BLaER1 (cell line): ENCODE measurements at regions not wholly inside any gene's neighbourhood (a gene's known extent, or its start where the extent isn't known, plus 50 kb on each side); places are given as distances from the start of the nearest gene placed in this dataset.

ENCODE experiments used
- H3K27ac ChIP-seq: shearing (Covaris generic); formaldehyde crosslinking; 2 replicates; pipeline ENCODE4 v1.8.1; 2022
- H3K27me3 ChIP-seq: shearing (Covaris generic); formaldehyde crosslinking; 2 replicates; pipeline ENCODE4 v1.8.1; 2022
- H3K36me3 ChIP-seq: shearing (Covaris generic); formaldehyde crosslinking; 2 replicates; pipeline ENCODE4 v1.8.1; 2022
- H3K4me1 ChIP-seq: shearing (Covaris generic); formaldehyde crosslinking; 2 replicates; pipeline ENCODE4 v1.8.1; 2022
- H3K4me2 ChIP-seq: shearing (Covaris generic); formaldehyde crosslinking; 2 replicates; pipeline ENCODE4 v1.8.1; 2022
- H3K4me3 ChIP-seq: shearing (Covaris generic); formaldehyde crosslinking; 2 replicates; pipeline ENCODE4 v1.8.1; 2022
- H3K9ac ChIP-seq: shearing (Covaris generic); formaldehyde crosslinking; 2 replicates; pipeline ENCODE4 v1.8.1; 2022
- H3K9me3 ChIP-seq: shearing (Covaris generic); formaldehyde crosslinking; 2 replicates; pipeline ENCODE4 v1.8.1; 2022
- H4K20me1 ChIP-seq: shearing (Covaris generic); formaldehyde crosslinking; 2 replicates; pipeline ENCODE4 v1.8.1; 2022
- Cebpa-rat ChIP-seq: shearing (Covaris generic); IDR thresholded peaks from 2 replicates; pipeline ENCODE4 v1.8.1; 2022

GRCh38 chr14:71473843-71474242, 458.4 kb upstream of the RGS6 start:
- Histone ChIP-seq H3K27ac (no peak overlapping the region), H4K20me1 (no peaks in the 10 kb centered on the region), H3K4me2 (no peak overlapping the region), H3K9me3 (no peaks in the 10 kb centered on the region), H3K4me3 (no peak overlapping the region), H3K4me1 (peaks cover 6% of the 10 kb centered on the region), H3K36me3 (no peaks in the 10 kb centered on the region), H3K27me3 (no peaks in the 10 kb centered on the region), H3K9ac (no peak overlapping the region)
- TF ChIP-seq Cebpa-rat: no peak

GRCh38 chr14:71474301-71475265, 457.6 kb upstream of the RGS6 start:
- H3K9me3 ChIP-seq: no peaks in the 10 kb centered on the region
- H3K27me3 ChIP-seq: no peaks in the 10 kb centered on the region
- no peak overlapping the region for H3K27ac ChIP-seq
- no peak overlapping the region for H3K9ac ChIP-seq
- H4K20me1 ChIP-seq: no peaks in the 10 kb centered on the region
- H3K4me3 ChIP-seq: no peak overlapping the region
- no peak for TF ChIP-seq Cebpa-rat
- no peaks in the 10 kb centered on the region for H3K36me3 ChIP-seq
- peaks cover 8% of the 10 kb centered on the region for H3K4me1 ChIP-seq
- no peak overlapping the region for H3K4me2 ChIP-seq

GRCh38 chr14:71475916-71476315, 456.3 kb upstream of the RGS6 start:
- Histone ChIP-seq H3K9me3 (no peaks in the 10 kb centered on the region), H3K36me3 (no peaks in the 10 kb centered on the region), H3K4me2 (no peak overlapping the region), H3K4me1 (peaks cover 8% of the 10 kb centered on the region), H4K20me1 (no peaks in the 10 kb centered on the region), H3K9ac (no peak overlapping the region), H3K4me3 (no peak overlapping the region), H3K27me3 (no peaks in the 10 kb centered on the region), H3K27ac (no peak overlapping the region)
- no peak for TF ChIP-seq Cebpa-rat

- no peak overlapping the region for H3K4me3 ChIP-seq
- no peaks in the 10 kb centered on the region for H3K36me3 ChIP-seq
- H3K27me3 ChIP-seq: no peaks in the 10 kb centered on the region
- no peak overlapping the region for H3K27ac ChIP-seq
- TF ChIP-seq Cebpa-rat: no peak
- H3K4me2 ChIP-seq: peak overlapping the region; percentile 25; the same call in 1 of the 2 replicates
- no peaks in the 10 kb centered on the region for H3K9me3 ChIP-seq
- H4K20me1 ChIP-seq: no peaks in the 10 kb centered on the region
- H3K4me1 ChIP-seq: peaks cover 8% of the 10 kb centered on the region
- H3K9ac ChIP-seq: no peak overlapping the region
Observed at GRCh38 chr14:71478542-71478941, 453.7 kb upstream of the RGS6 start.

GRCh38 chr14:71481021-71481654, 451.1 kb upstream of the RGS6 start:
- H3K27ac ChIP-seq: no peak overlapping the region
- H3K9me3 ChIP-seq: no peaks in the 10 kb centered on the region
- H3K4me2 ChIP-seq: no peak overlapping the region
- no peak for TF ChIP-seq Cebpa-rat
- H4K20me1 ChIP-seq: no peaks in the 10 kb centered on the region
- peaks cover 8% of the 10 kb centered on the region for H3K4me1 ChIP-seq
- no peaks in the 10 kb centered on the region for H3K27me3 ChIP-seq
- no peak overlapping the region for H3K4me3 ChIP-seq
- H3K9ac ChIP-seq: no peak overlapping the region
- H3K36me3 ChIP-seq: no peaks in the 10 kb centered on the region

GRCh38 chr14:71482671-71483070, 449.6 kb upstream of the RGS6 start:
- H3K4me2 ChIP-seq: no peak overlapping the region
- H3K36me3 ChIP-seq: no peaks in the 10 kb centered on the region
- no peaks in the 10 kb centered on the region for H3K27me3 ChIP-seq
- H3K4me1 ChIP-seq: peaks cover 8% of the 10 kb centered on the region
- no peak overlapping the region for H3K4me3 ChIP-seq
- no peaks in the 10 kb centered on the region for H4K20me1 ChIP-seq
- no peak overlapping the region for H3K27ac ChIP-seq
- no peak for TF ChIP-seq Cebpa-rat
- no peaks in the 10 kb centered on the region for H3K9me3 ChIP-seq
- no peak overlapping the region for H3K9ac ChIP-seq

GRCh38 chr14:71483154-71483553, 449.1 kb upstream of the RGS6 start:
- H3K36me3 ChIP-seq: no peaks in the 10 kb centered on the region
- no peaks in the 10 kb centered on the region for H3K9me3 ChIP-seq
- no peak overlapping the region for H3K27ac ChIP-seq
- H3K4me2 ChIP-seq: no peak overlapping the region
- H4K20me1 ChIP-seq: no peaks in the 10 kb centered on the region
- TF ChIP-seq Cebpa-rat: no peak
- H3K4me1 ChIP-seq: peaks cover 8% of the 10 kb centered on the region
- no peak overlapping the region for H3K9ac ChIP-seq
- no peaks in the 10 kb centered on the region for H3K27me3 ChIP-seq
- no peak overlapping the region for H3K4me3 ChIP-seq

- Histone ChIP-seq H3K27ac (no peak overlapping the region), H3K36me3 (no peaks in the 10 kb centered on the region), H3K4me1 (no peaks in the 10 kb centered on the region), H3K4me2 (no peak overlapping the region), H4K20me1 (no peaks in the 10 kb centered on the region), H3K9ac (no peak overlapping the region), H3K9me3 (no peaks in the 10 kb centered on the region), H3K4me3 (no peak overlapping the region), H3K27me3 (no peaks in the 10 kb centered on the region)
- TF ChIP-seq Cebpa-rat: no peak
Observed at GRCh38 chr14:71485833-71486232, 446.4 kb upstream of the RGS6 start.

GRCh38 chr14:71486279-71486678, 445.9 kb upstream of the RGS6 start:
- Histone ChIP-seq H3K27ac (no peak overlapping the region), H3K36me3 (no peaks in the 10 kb centered on the region), H3K27me3 (no peaks in the 10 kb centered on the region), H3K4me3 (no peak overlapping the region), H3K4me1 (no peaks in the 10 kb centered on the region), H3K9me3 (no peaks in the 10 kb centered on the region), H3K9ac (no peak overlapping the region), H4K20me1 (no peaks in the 10 kb centered on the region), H3K4me2 (no peak overlapping the region)
- no peak for TF ChIP-seq Cebpa-rat

GRCh38 chr14:71487449-71487848, 444.8 kb upstream of the RGS6 start:
- Histone ChIP-seq H4K20me1 (no peaks in the 10 kb centered on the region), H3K9me3 (no peaks in the 10 kb centered on the region), H3K4me3 (no peak overlapping the region), H3K27ac (no peak overlapping the region), H3K4me1 (no peaks in the 10 kb centered on the region), H3K4me2 (no peak overlapping the region), H3K27me3 (no peaks in the 10 kb centered on the region), H3K9ac (no peak overlapping the region), H3K36me3 (no peaks in the 10 kb centered on the region)
- TF ChIP-seq Cebpa-rat: no peak
